ENCODE measurements at regions not wholly inside any gene's neighbourhood (a gene's known extent, or its start where the extent isn't known, plus 50 kb on each side); places are given as distances from the start of the nearest gene placed in this dataset.
"Not testable (repeated sequence)": the region's sequence is repeated elsewhere in the genome, so short reads cannot be mapped to it uniquely, and the experiment has no call there.

GRCh38 chr18:27527856-27528255 lies 342.7 kb upstream of the CHST9 start:
- H3K27ac ChIP-seq: no peak overlapping the region
- no peak for DNase-seq (ENCODE audit: low read depth, low spot score)

- H3K27ac ChIP-seq: no peak overlapping the region
- DNase-seq (ENCODE audit: low read depth, low spot score): no peak
These were observed 335.3 kb upstream of the CHST9 start for GRCh38 chr18:27520401-27520800.

DNA sequence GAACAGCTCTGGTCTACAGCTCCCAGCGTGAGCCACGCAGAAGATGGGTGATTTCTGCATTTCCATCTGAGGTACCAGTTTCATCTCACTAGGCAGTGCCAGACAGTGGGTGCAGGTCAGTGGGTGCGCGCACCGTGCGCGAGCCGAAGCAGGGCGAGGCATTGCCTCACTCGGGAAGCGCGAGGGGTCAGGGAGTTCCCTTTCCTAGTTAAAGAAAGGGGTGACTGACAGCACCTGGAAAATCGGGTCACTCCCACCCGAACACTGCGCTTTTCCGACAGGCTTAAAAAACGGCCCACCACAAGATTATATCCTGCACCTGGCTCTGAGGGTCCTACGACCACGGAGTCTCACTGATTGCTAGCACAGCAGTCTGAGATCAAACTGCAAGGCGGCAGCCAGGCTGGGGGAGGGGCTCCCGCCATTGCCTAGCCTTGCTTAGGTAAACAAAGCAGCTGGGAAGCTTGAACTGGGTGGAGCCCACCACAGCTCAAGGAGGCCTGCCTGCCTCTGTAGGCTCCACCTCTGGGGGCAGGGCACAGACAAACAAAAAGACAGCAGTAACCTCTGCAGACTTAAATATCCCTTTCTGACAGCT lies 325.0 kb upstream of the CHST9 start:
- H3K27ac ChIP-seq; DNase-seq (ENCODE audit: low read depth, low spot score): not testable (repeated sequence)

GRCh38 chr18:27501671-27502070 lies 316.6 kb upstream of the CHST9 start:
- DNase-seq (ENCODE audit: low read depth, low spot score): no peak
- no peak overlapping the region for H3K27ac ChIP-seq

DNA sequence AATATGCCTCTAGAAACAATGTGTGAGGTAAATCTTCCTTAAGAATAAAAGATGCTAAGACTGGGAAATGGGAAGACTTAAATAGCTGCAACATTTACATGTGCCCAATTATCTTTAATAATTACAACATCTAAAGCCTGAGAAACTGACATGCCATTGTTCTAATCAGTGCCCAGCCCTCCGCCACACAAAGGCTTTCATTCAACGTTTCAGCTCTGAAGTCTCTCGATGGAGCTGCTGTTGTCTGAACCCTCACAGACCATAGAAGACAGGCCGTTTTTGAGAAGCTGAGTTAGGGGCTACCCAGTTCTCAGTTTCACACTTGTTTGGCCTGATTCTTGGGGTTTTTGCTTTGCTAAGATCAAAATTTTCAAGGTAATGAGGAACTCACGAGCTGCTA lies 315.4 kb upstream of the CHST9 start:
- no peak for DNase-seq (ENCODE audit: low read depth, low spot score)
- no peak overlapping the region for H3K27ac ChIP-seq

- DNase-seq (ENCODE audit: low read depth, low spot score): no peak
- no peak overlapping the region for H3K27ac ChIP-seq
These were observed 312.1 kb upstream of the CHST9 start for GRCh38 chr18:27497246-27497645.

- no peak for DNase-seq (ENCODE audit: low read depth, low spot score)
- H3K27ac ChIP-seq: no peak overlapping the region
These were observed 308.1 kb upstream of the CHST9 start for GRCh38 chr18:27493182-27493581.

- no peak overlapping the region for H3K27ac ChIP-seq
- no peak for DNase-seq (ENCODE audit: low read depth, low spot score)
These were observed 306.7 kb upstream of the CHST9 start for GRCh38 chr18:27491772-27492171.

GRCh38 chr18:27483276-27483675 lies 298.2 kb upstream of the CHST9 start:
- no peak overlapping the region for H3K27ac ChIP-seq
- no peak for DNase-seq (ENCODE audit: low read depth, low spot score)

DNA sequence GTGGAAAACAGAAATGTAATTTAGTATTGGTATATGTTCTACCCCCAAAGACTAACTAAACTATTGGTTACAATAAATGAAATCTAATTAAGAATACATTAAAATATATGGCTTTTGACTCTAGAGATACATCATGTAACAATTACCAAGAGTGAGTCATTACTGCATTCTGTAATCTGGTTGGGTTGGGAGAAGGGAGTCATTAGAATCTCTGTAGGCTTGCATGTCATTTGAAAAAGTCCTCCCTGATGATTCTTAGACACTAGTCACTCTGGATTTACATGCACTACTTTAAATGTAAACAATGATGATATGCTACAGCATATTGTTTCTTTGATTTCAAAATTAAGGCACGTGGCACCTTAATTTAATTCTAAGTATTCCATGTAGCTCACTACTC lies 293.4 kb upstream of the CHST9 start:
- H3K27ac ChIP-seq: no peak overlapping the region
- no peak for DNase-seq (ENCODE audit: low read depth, low spot score)

- DNase-seq (ENCODE audit: low read depth, low spot score): no peak
- H3K27ac ChIP-seq: no peak overlapping the region
These were observed 288.2 kb upstream of the CHST9 start for GRCh38 chr18:27473318-27473717.

DNA sequence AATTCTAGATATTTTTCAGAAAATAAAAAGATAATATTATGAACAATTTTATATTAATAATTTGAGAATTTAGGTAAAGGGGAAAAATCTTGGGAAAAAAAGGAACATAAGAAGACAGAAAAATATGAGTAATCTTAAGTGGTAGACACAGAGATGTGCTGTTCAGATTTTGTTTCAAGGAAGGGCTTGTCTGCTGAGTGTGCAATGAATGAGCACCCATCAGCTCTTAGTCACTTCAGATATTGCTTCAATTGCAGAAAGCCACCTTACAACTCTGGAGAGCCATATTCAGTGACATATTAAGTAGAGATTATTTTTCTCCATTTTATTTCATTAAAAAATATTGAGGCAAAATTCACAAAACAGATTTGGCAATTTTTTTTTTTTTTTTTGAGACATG lies 282.0 kb upstream of the CHST9 start:
- no peak overlapping the region for H3K27ac ChIP-seq
- no peak for DNase-seq (ENCODE audit: low read depth, low spot score)

- no peak for DNase-seq (ENCODE audit: low read depth, low spot score)
These were observed 276.8 kb upstream of the CHST9 start for GRCh38 chr18:27461957-27462356.

GRCh38 chr18:27449104-27449503 lies 264.0 kb upstream of the CHST9 start:
- no peak for DNase-seq (ENCODE audit: low read depth, low spot score)

More at GRCh38 chr18:27461957-27462356, 276.8 kb upstream of the CHST9 start:
- H3K27ac ChIP-seq: no peak overlapping the region

DNA sequence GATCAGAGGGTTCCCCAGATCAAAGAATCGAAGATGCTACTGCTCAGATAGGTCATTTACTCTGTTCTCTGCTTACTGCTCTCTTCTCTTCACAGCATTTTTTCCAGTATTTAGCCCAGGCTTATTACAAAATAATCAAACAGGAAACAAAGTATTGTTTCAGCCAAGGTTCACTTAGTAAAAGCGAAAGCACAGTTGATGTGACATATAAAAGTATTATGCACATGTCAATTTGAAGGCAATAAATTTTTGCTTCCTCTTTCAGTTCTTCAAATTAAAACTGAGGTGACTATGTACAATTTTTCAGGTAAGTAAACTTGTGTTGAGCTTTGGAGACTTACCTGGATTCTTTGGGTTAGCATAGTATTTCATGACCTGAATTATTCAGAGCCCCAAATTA lies 262.8 kb upstream of the CHST9 start:
- no peak for DNase-seq (ENCODE audit: low read depth, low spot score)
- no peak overlapping the region for H3K27ac ChIP-seq

More at GRCh38 chr18:27449104-27449503, 264.0 kb upstream of the CHST9 start:
- H3K27ac ChIP-seq: no peak overlapping the region

- no peak for DNase-seq (ENCODE audit: low read depth, low spot score)
These were observed 262.4 kb upstream of the CHST9 start for GRCh38 chr18:27447451-27447881.

DNA sequence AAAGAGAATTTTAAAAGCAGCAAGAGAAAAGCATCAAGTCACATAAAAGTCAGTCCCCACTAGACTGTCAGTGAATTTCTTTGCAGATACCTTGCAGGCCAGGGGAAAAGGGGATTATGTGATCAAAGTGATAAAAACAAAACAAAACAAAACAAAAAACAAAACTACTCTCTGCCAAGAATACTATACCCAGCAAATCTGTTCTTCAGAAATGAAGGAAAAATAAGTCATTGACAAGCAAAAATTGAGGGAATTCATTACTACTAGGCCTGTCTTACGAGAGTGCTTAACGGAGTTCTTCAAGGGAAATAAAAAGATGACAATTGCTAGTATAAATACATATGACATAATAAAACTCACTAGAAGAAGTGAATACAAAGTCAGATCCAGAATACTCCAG lies 245.5 kb upstream of the CHST9 start:
- DNase-seq (ENCODE audit: low read depth, low spot score): no peak
- no peak overlapping the region for H3K27ac ChIP-seq

More at GRCh38 chr18:27447451-27447881, 262.4 kb upstream of the CHST9 start:
- H3K27ac ChIP-seq: no peak overlapping the region

GRCh38 chr18:27428716-27429475 lies 243.8 kb upstream of the CHST9 start:
- DNase-seq (ENCODE audit: low read depth, low spot score): no peak
- H3K27ac ChIP-seq: no peak overlapping the region

DNA sequence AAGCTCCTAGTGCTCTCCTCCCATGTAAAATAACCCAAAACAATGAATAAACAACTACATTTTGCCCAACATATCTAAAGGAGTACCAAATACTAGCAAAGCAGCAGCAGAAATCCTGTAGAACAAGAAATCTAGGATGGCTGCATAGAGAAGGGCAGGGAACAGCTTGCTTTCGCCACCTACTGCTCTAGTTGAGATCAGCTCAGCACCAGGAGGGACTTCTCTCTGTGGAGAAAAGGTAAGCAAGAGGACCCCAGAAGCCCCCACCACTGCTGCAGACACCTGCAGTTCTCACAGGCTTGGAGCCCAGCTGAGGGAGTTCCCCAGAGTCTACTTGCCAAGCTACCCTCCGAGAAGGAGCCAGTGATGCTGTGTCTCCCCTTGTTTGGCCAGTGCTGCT lies 243.0 kb upstream of the CHST9 start:
- H3K27ac ChIP-seq: no peak overlapping the region
- DNase-seq (ENCODE audit: low read depth, low spot score): no peak

- H3K27ac ChIP-seq: no peak overlapping the region
These were observed 238.5 kb upstream of the CHST9 start for GRCh38 chr18:27423581-27423980.

DNA sequence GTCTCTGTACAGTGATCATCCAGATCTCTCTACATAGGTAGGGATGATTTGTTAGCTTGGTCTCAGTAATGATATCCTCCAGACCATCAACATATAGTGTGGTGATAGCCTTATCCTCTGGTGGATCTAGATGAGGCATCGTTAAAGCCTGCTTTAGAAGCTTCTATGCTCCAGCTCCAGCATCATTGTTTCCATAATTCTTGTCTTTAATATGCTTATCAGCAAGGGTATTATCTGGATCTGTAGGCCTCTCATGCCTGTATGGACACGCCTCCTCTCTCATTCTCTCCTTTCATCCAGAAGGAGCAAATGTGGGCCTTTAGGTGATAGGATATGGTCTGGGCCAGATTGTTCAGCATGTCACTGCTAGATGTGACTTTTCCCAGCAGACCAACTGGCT lies 234.5 kb upstream of the CHST9 start:
- H3K27ac ChIP-seq: no peak overlapping the region
- DNase-seq (ENCODE audit: low read depth, low spot score): no peak

More at GRCh38 chr18:27423581-27423980, 238.5 kb upstream of the CHST9 start:
- no peak for DNase-seq (ENCODE audit: low read depth, low spot score)

DNA sequence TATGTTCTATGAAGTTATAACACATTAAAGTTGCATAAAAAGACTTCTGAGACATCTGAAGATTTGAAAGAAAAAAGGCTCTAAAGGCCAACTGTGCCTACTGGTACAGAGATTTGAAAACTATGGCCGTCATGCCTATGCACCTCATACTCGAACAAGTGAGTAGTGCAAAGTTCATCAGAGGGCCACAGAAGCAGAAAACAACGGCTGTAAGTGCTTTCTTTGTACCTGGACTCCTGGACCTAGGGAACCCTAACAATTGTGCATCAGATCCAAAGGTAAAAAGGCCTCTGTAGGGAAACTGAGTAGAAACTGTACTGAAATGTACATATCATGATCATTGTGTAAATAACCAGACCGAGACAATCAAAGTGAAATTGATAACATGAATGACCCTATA lies 230.4 kb upstream of the CHST9 start:
- H3K27ac ChIP-seq: no peak overlapping the region
- no peak for DNase-seq (ENCODE audit: low read depth, low spot score)
